ENCODE measurements at regions not wholly inside any gene's neighbourhood (a gene's known extent, or its start where the extent isn't known, plus 50 kb on each side); places are given as distances from the start of the nearest gene placed in this dataset.

DNA sequence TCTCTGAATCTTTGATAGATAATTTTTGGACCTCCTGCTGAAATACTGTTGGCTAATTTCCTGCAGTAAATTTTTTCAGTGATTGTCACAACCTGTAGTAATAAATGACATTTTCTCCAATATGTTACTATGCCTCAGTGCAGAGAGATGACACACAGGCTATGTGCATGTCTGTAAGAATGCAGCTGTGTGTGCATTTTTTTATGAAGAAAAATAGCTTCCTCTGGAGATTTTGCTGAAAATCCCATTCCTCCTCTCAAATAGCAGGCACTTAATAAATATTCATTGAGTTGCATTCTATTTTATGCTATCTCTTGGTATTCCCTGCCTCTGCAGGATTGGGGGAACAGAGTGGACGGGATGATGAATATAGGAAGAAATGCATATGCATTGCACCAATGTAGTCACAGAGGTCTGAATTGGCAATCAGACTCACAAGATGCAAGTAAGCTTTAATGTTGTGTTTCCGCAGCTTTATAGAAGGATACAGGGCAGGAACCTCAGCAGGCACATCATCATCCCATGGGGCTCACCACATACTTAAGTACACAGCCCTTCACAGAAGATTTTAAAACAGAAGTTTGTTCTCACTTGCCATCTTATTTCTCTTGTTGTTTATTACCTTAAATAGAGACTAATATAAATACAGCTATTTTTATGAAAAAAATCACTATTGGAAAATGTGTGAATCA, 474.7 kb downstream of the EPM2A start:
- ATAC-seq, result no peak
- intact Hi-C loops (cut with micrococcal nuclease), result no loop called here
- Mint-ChIP-seq H3K27me3 (peaks cover 3% of the 10 kb centered on the region), H3K36me3 (ENCODE audit: low read depth) (no peaks in the 10 kb centered on the region), H3K4me1 (ENCODE audit: low read depth) (no peaks in the 10 kb centered on the region), H3K9me3 (no peaks in the 10 kb centered on the region), H3K27ac (no peak overlapping the region), H3K4me3 (no peak overlapping the region)
- no peak for DNase-seq
- CTCF ChIA-PET, result no interaction called here
- POLR2A ChIA-PET, result no interaction called here
- TF ChIP-seq, protein P1, sequence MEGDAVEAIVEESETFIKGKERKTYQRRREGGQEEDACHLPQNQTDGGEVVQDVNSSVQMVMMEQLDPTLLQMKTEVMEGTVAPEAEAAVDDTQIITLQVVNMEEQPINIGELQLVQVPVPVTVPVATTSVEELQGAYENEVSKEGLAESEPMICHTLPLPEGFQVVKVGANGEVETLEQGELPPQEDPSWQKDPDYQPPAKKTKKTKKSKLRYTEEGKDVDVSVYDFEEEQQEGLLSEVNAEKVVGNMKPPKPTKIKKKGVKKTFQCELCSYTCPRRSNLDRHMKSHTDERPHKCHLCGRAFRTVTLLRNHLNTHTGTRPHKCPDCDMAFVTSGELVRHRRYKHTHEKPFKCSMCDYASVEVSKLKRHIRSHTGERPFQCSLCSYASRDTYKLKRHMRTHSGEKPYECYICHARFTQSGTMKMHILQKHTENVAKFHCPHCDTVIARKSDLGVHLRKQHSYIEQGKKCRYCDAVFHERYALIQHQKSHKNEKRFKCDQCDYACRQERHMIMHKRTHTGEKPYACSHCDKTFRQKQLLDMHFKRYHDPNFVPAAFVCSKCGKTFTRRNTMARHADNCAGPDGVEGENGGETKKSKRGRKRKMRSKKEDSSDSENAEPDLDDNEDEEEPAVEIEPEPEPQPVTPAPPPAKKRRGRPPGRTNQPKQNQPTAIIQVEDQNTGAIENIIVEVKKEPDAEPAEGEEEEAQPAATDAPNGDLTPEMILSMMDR (IDR thresholded peaks at IDR 0.05), result no peak

DNA sequence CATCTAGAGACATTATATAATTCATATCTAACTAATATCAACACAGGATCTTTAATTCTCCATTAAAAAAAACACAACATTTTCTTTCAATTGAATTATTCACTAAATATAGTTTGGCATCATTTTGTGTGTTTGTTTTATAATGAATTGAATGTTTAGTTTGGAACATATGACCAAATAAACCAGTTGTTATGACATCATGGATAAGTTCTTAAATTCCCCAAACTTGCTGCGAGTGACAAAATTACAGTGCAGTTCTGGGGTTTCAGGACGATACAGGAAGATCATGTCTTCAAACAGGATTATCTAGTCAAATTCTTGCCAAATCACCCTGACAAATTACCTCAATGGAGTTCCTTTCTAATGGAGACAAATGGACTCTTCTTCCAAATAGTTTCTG, 473.6 kb downstream of the EPM2A start:
- TF ChIP-seq, protein P1 (IDR thresholded peaks at IDR 0.05), result no peak
- Mint-ChIP-seq H3K27me3 (peaks cover 3% of the 10 kb centered on the region), H3K4me1 (ENCODE audit: low read depth) (no peaks in the 10 kb centered on the region), H3K36me3 (ENCODE audit: low read depth) (no peaks in the 10 kb centered on the region), H3K9me3 (no peaks in the 10 kb centered on the region), H3K27ac (no peak overlapping the region), H3K4me3 (no peak overlapping the region)
- intact Hi-C loops (cut with micrococcal nuclease), result no loop called here
- POLR2A ChIA-PET, result interaction anchor here (0.6 kb wide), 1 partner anchor 1460 kb away, joined by 3 read pairs; no protein-coding TSS in a partner anchor
- ATAC-seq, result no peak
- CTCF ChIA-PET, result no interaction called here
- no peak for DNase-seq

DNA sequence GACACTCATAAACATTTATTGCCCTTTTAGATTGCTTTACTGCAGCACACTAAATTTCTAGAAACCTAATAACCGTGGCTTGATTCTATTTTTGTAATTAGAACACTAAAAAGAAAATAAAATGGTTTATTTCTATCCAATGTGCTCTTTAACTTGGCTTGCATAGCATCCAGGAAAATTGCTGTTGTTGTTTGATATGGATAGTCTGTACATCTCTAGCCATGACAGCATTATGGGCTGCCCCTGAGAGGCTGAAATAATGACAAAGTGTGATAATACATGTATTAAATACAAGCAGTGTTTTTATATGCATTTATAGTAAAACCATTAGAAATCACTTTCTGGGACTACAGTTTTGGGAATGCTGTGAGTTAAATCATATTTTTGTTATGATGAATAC, 472.5 kb downstream of the EPM2A start:
- H3K36me3 Mint-ChIP-seq (ENCODE audit: low read depth), result no peaks in the 10 kb centered on the region
- H3K27ac Mint-ChIP-seq, result no peak overlapping the region
- intact Hi-C loops (cut with micrococcal nuclease), result no loop called here
- no peak for DNase-seq
- TF ChIP-seq, protein P1 (IDR thresholded peaks at IDR 0.05), result no peak
- no peak for ATAC-seq
- CTCF ChIA-PET, result no interaction called here
- no peaks in the 10 kb centered on the region for H3K9me3 Mint-ChIP-seq
- H3K27me3 Mint-ChIP-seq, result peaks cover 3% of the 10 kb centered on the region
- no peaks in the 10 kb centered on the region for H3K4me1 Mint-ChIP-seq (ENCODE audit: low read depth)
- POLR2A ChIA-PET, result no interaction called here
- no peak overlapping the region for H3K4me3 Mint-ChIP-seq

DNA sequence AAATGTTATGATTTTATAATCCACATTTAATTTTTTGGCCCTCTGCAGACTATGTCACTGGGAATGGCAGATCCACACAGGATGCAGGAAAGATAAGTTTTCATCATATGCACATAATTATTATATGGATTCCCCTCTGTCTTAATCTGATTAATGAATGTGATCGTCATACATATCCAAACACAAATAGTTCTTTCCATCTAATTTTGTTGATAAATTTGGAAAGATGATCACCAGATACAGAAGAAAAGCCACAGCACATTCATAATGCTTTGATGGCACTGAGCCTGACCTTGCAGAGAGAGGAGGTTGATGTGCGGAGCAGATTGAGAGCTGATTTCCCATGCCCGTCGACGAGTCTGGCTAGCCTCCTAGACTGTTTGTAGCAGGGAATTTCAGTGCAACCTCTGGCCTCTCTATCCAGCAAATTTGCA, 471.5 kb downstream of the EPM2A start:
- ATAC-seq, result no peak
- H3K27me3 Mint-ChIP-seq, result peaks cover 3% of the 10 kb centered on the region
- POLR2A ChIA-PET, result no interaction called here
- H3K9me3 Mint-ChIP-seq, result no peaks in the 10 kb centered on the region
- no peak for DNase-seq
- intact Hi-C loops (cut with micrococcal nuclease), result no loop called here
- H3K4me1 Mint-ChIP-seq (ENCODE audit: low read depth), result no peaks in the 10 kb centered on the region
- no peak overlapping the region for H3K27ac Mint-ChIP-seq
- CTCF ChIA-PET, result no interaction called here
- no peaks in the 10 kb centered on the region for H3K36me3 Mint-ChIP-seq (ENCODE audit: low read depth)
- H3K4me3 Mint-ChIP-seq, result no peak overlapping the region
- TF ChIP-seq, protein P1 (IDR thresholded peaks at IDR 0.05), result no peak

DNA sequence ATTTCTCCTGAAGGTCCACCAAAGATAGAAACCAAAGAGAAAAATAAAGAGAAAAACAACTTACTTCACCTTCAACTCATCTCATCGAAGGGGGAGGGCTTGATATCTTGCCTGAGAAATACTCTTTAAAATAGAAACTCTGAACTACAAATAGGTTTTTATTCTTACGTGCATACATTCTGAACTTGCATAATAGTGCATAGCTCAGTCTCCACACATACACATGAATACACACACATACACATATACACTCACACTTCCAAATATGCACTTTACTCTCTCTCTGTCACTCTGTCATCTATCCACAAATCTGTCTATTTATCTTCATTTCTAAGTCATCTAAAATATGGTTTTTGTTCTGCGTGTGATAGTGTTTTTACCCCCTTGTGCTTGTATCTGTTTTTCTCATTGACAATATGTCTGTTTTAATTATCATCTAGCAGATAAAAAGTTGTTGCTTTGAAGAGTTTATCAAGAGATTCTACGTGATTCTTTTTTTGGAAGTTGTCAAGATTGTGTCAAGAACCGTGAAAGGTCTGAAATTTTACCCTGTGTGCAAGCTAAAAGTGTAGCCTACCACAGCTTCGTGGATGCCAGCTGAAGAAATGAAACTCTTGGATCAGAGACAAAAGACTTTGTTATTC, 468.8 kb downstream of the EPM2A start:
- no peaks in the 10 kb centered on the region for H3K36me3 Mint-ChIP-seq (ENCODE audit: low read depth)
- H3K9me3 Mint-ChIP-seq, result no peaks in the 10 kb centered on the region
- ATAC-seq, result no peak
- no peaks in the 10 kb centered on the region for H3K4me1 Mint-ChIP-seq (ENCODE audit: low read depth)
- DNase-seq, result no peak
- ChIA-PET POLR2A (no interaction called here), CTCF (no interaction called here)
- intact Hi-C loops (cut with micrococcal nuclease), result no loop called here
- peaks cover 3% of the 10 kb centered on the region for H3K27me3 Mint-ChIP-seq
- no peak overlapping the region for H3K4me3 Mint-ChIP-seq
- H3K27ac Mint-ChIP-seq, result no peak overlapping the region
- TF ChIP-seq, protein P1 (IDR thresholded peaks at IDR 0.05), result no peak
